Fibroblast of the aortic adventitia (primary cell): ENCODE measurements at regions not wholly inside any gene's neighbourhood (a gene's known extent, or its start where the extent isn't known, plus 50 kb on each side); places are given as distances from the start of the nearest gene placed in this dataset.

Experiments used
- DNase-seq: peaks from one replicate; pipeline ENCODE4 v3.0.0-alpha.2; 2010; ENCODE audit warnings: low read depth
- H3K4me3 ChIP-seq: 2 replicates; pipeline ENCODE4 v1.5.1; 2011; ENCODE audit warnings: low read depth, mild to moderate bottlenecking, control low read depth, low read length, moderate library complexity
- CTCF ChIP-seq: IDR thresholded peaks from 2 replicates; pipeline ENCODE4 v1.5.1; 2011; ENCODE audit warnings: mild to moderate bottlenecking, low read length, control low read depth, inconsistent platforms; ENCODE audit not compliant: insufficient read depth

DNA sequence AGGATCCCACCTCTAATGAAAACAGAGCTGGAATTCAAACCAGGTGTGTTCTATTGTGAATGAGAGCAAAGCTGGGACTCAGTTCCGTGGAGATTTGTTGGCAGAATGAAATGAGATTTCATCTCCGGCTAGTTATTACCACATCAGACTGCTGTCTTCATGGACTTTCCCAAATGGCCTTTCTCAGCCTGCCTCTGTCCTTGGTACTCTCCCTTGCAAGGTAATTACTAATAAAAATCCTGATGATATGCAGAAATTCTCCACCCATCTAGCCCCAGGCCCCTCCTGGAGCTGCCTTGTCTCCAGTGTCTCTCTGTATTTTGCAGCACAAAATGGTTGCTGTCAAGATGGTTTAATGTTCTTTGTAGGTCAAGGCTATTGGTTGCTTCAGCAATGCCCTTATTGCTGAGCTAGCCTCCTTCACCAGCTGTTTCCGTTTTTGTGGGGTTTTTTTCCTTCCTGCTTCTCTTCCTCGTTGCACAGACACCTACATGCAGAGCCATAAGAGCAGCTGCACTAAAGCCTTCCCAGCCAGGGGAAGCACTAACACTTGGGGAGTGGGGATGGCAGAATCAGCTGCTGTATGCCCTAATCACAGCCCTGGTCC lies 185.0 kb upstream of the GHITM start:
- no peak for DNase-seq

GRCh38 chr10:83955406-83955805 lies 183.9 kb upstream of the GHITM start:
- no peak overlapping the region for H3K4me3 ChIP-seq
- DNase-seq: no peak
- TF ChIP-seq CTCF: no peak

More for the DNA sequence above, 185.0 kb upstream of the GHITM start:
- H3K4me3 ChIP-seq: no peak overlapping the region
- no peak for TF ChIP-seq CTCF

- TF ChIP-seq CTCF: no peak
- no peak overlapping the region for H3K4me3 ChIP-seq
- no peak for DNase-seq
These were observed 182.0 kb upstream of the GHITM start for GRCh38 chr10:83957168-83957947.

GRCh38 chr10:83959328-83959727 lies 180.0 kb upstream of the GHITM start:
- TF ChIP-seq CTCF: no peak

DNA sequence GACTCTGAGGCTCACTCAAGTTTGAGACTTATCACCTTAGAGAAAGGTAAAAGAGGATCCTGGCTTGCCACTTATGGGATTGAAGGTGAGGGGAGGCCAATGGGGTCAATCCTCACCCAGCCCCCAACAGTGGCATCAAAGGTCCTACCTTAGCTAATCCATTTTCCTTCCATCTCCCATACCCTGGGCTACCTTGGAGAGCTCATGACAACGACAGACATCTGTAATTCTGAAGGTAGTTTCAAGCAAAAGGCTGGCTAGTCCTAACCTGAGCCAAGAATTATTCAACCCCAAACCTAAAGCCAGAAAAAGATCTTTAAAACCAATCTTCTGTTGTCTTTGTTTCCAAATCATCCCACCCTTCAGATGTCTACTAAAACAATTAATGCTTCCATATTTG lies 179.2 kb upstream of the GHITM start:
- no peak for DNase-seq
- TF ChIP-seq CTCF: no peak
- H3K4me3 ChIP-seq: no peak overlapping the region

More at GRCh38 chr10:83959328-83959727, 180.0 kb upstream of the GHITM start:
- H3K4me3 ChIP-seq: no peak overlapping the region
- no peak for DNase-seq

GRCh38 chr10:83961620-83962019 lies 177.7 kb upstream of the GHITM start:
- no peak for TF ChIP-seq CTCF
- no peak overlapping the region for H3K4me3 ChIP-seq
- DNase-seq: no peak
